CD14-positive monocyte (primary cell): ENCODE measurements at regions not wholly inside any gene's neighbourhood (a gene's known extent, or its start where the extent isn't known, plus 50 kb on each side); places are given as distances from the start of the nearest gene placed in this dataset.

Source experiments
- DNase-seq, 3 donors: peaks; one replicate each; pipeline ENCODE4 v3.0.0-alpha.2; 2011 to 2022
- H2AFZ ChIP-seq: 2 replicates; pipeline ENCODE4 v1.6.0; 2012; ENCODE audit warnings: mild to moderate bottlenecking, low read depth, low read length, inconsistent platforms; ENCODE audit not compliant: insufficient read depth, poor library complexity, severe bottlenecking
- H3K27ac ChIP-seq, 2 donors: 1 replicate in 1 of 2; 2 replicates in 1 of 2; pipeline ENCODE4 v1.5.1; 2012 to 2013; ENCODE audit warnings: low read length in 2 of 2, control low read depth in 1 of 2, inconsistent platforms in 1 of 2, low read depth in 1 of 2, mild to moderate bottlenecking in 1 of 2
- H3K27me3 ChIP-seq, 2 donors: one replicate each; pipeline versions ENCODE4 v1.6.0 to v1.6.1; 2011 to 2013; ENCODE audit warnings: low read length in 2 of 2; ENCODE audit not compliant: control insufficient read depth in 2 of 2, insufficient read depth in 2 of 2
- H3K36me3 ChIP-seq, 2 donors: replicated peaks in 1 of 2; 1 replicate in 1 of 2; 2 replicates in 1 of 2; pipeline versions ENCODE4 v1.5.1 to v1.6.1; 2012 to 2013; ENCODE audit warnings: low read length in 2 of 2, control low read depth in 1 of 2, inconsistent platforms in 1 of 2, mild to moderate bottlenecking in 1 of 2; ENCODE audit not compliant: insufficient read depth in 2 of 2, control insufficient read depth in 1 of 2
- H3K4me1 ChIP-seq, 2 donors: 1 replicate in 1 of 2; 2 replicates in 1 of 2; pipeline versions ENCODE4 v1.5.1 to v1.6.1; 2012 to 2013; ENCODE audit warnings: low read length in 2 of 2, control low read depth in 1 of 2, inconsistent platforms in 1 of 2, mild to moderate bottlenecking in 1 of 2, moderate library complexity in 1 of 2; ENCODE audit not compliant: insufficient read depth in 2 of 2, control insufficient read depth in 1 of 2
- H3K4me2 ChIP-seq: replicated peaks from 2 replicates; pipeline ENCODE3; 2012; ENCODE audit warnings: low read length, moderate library complexity, mild to moderate bottlenecking; ENCODE audit not compliant: poor library complexity, severe bottlenecking; ENCODE audit errors: extremely low read depth
- H3K4me3 ChIP-seq, 3 experiments: fragments of 200-600 bp in 1 of 3; sonication (generic) in 1 of 3; replicated peaks in 1 of 3; 1 replicate in 2 of 3; 2 replicates in 1 of 3; pipeline ENCODE4 v1.5.1; 2011 to 2013; ENCODE audit warnings: low read length in 3 of 3, mild to moderate bottlenecking in 3 of 3, control low read depth in 2 of 3, low read depth in 2 of 3, inconsistent platforms in 1 of 3, moderate library complexity in 1 of 3
- H3K79me2 ChIP-seq: 2 replicates; pipeline ENCODE4 v1.6.0; 2012; ENCODE audit warnings: mild to moderate bottlenecking, control low read depth, inconsistent platforms, low read length, moderate library complexity; ENCODE audit not compliant: insufficient read depth
- H3K9ac ChIP-seq: 2 replicates; pipeline ENCODE4 v1.6.0; 2017; ENCODE audit warnings: low read length, mild to moderate bottlenecking; ENCODE audit not compliant: insufficient read depth, poor library complexity, severe bottlenecking
- H3K9me3 ChIP-seq, 2 donors: replicated peaks in 1 of 2; 1 replicate in 1 of 2; 2 replicates in 1 of 2; pipeline versions ENCODE4 v1.5.1 to v1.6.1; 2012 to 2013; ENCODE audit warnings: low read length in 2 of 2, control low read depth in 1 of 2; ENCODE audit not compliant: control insufficient read depth in 1 of 2, insufficient read depth in 1 of 2
- H4K20me1 ChIP-seq: 2 replicates; pipeline ENCODE4 v1.6.0; 2012; ENCODE audit warnings: mild to moderate bottlenecking, low read length, control low read depth, moderate library complexity; ENCODE audit not compliant: insufficient read depth
- H3K27ac Mint-ChIP-seq, 7 donors: one replicate each; pipeline ENCODE4 v1.8.0; 2020; ENCODE audit warnings: mild to moderate bottlenecking in 7 of 7, mixed read lengths in 7 of 7, moderate library complexity in 6 of 7, inconsistent platforms in 2 of 7
- H3K27me3 Mint-ChIP-seq, 3 donors: one replicate each; pipeline ENCODE4 v1.8.0; 2021 to 2022; ENCODE audit warnings: low read depth in 3 of 3, mild to moderate bottlenecking in 3 of 3, mixed read lengths in 3 of 3, moderate library complexity in 3 of 3, inconsistent platforms in 1 of 3
- H3K36me3 Mint-ChIP-seq, 2 donors: one replicate each; pipeline ENCODE4 v1.8.0; 2020; ENCODE audit warnings: mixed read lengths in 2 of 2, inconsistent platforms in 1 of 2, mild to moderate bottlenecking in 1 of 2
- H3K4me1 Mint-ChIP-seq: one replicate; pipeline ENCODE4 v1.8.0; 2020; ENCODE audit warnings: mild to moderate bottlenecking, mixed read lengths
- H3K4me3 Mint-ChIP-seq, 2 donors: one replicate each; pipeline ENCODE4 v1.8.0; 2020; ENCODE audit warnings: mild to moderate bottlenecking in 2 of 2, mixed read lengths in 2 of 2, moderate library complexity in 1 of 2
- H3K9me3 Mint-ChIP-seq, 7 donors: one replicate each; pipeline ENCODE4 v1.8.0; 2020 to 2022; ENCODE audit warnings: mixed read lengths in 7 of 7, mild to moderate bottlenecking in 6 of 7, moderate library complexity in 6 of 7, inconsistent platforms in 2 of 7
- CTCF ChIP-seq: fragments of 200-600 bp; IDR thresholded peaks from one replicate; pipeline ENCODE4 v1.8.0; 2022; ENCODE audit warnings: antibody characterized with exemption, mild to moderate bottlenecking
- WGBS: methylation state at CpG from one replicate; pipeline ENCODE4 v1.1.5; 2013; ENCODE audit warnings: missing lambda C conversion rate; ENCODE audit not compliant: insufficient coverage; 5-methylcytosine and 5-hydroxymethylcytosine counted together
- intact Hi-C, 2 donors: fragments of 100-400 bp; cut with micrococcal nuclease; formaldehyde crosslinking; loops; one replicate each; pipeline versions ENCODE4 v1.15.0 to v1.15.1; 2023

GRCh38 chr10:128499956-128500355 is 373.7 kb upstream of the MKI67 start:
- no peaks in the 10 kb centered on the region for H3K4me1 ChIP-seq
- no peaks in the 10 kb centered on the region for H3K36me3 ChIP-seq
- WGBS = 61% methylated on average over 12 of the region's 12 CpGs
- no peak overlapping the region for H3K4me3 Mint-ChIP-seq
- no peaks in the 10 kb centered on the region for H3K9me3 ChIP-seq
- peaks cover 1 to 3% (median 2%) of the 10 kb centered on the region in 3 donors for H3K27me3 Mint-ChIP-seq
- H3K4me3 ChIP-seq = no peak overlapping the region
- H3K79me2 ChIP-seq = no peaks in the 10 kb centered on the region
- no peaks in the 10 kb centered on the region for H3K36me3 Mint-ChIP-seq
- intact Hi-C loops = no loop called here
- H3K9me3 Mint-ChIP-seq = peaks cover 0 to 3% (median 0%) of the 10 kb centered on the region in 7 donors
- H3K27ac ChIP-seq = no peak overlapping the region
- TF ChIP-seq CTCF = no peak
- no peak overlapping the region for H3K27ac Mint-ChIP-seq
- no peaks in the 10 kb centered on the region for H4K20me1 ChIP-seq
- no peaks in the 10 kb centered on the region for H3K27me3 ChIP-seq
- no peak overlapping the region for H3K4me2 ChIP-seq
- no peak overlapping the region for H3K9ac ChIP-seq
- no peaks in the 10 kb centered on the region for H3K4me1 Mint-ChIP-seq
- no peak overlapping the region for H2AFZ ChIP-seq
- no peak for DNase-seq

- TF ChIP-seq CTCF = no peak
- Mint-ChIP-seq H3K27me3 (peaks cover 1 to 3% (median 2%) of the 10 kb centered on the region in 3 donors), H3K36me3 (no peaks in the 10 kb centered on the region), H3K4me1 (no peaks in the 10 kb centered on the region), H3K27ac (no peak overlapping the region), H3K9me3 (peaks cover 0 to 3% (median 0%) of the 10 kb centered on the region in 7 donors), H3K4me3 (no peak overlapping the region)
- Histone ChIP-seq H3K36me3 (no peaks in the 10 kb centered on the region), H3K4me1 (no peaks in the 10 kb centered on the region), H4K20me1 (no peaks in the 10 kb centered on the region), H2AFZ (no peak overlapping the region), H3K4me3 (no peak overlapping the region), H3K9ac (no peak overlapping the region), H3K27ac (no peak overlapping the region), H3K27me3 (no peaks in the 10 kb centered on the region), H3K79me2 (no peaks in the 10 kb centered on the region), H3K4me2 (no peak overlapping the region), H3K9me3 (no peaks in the 10 kb centered on the region)
- intact Hi-C loops = no loop called here
- WGBS = 94% methylated on average over 16 of the region's 18 CpGs
- no peak for DNase-seq
Observed at GRCh38 chr10:128500642-128501041, 374.4 kb upstream of the MKI67 start.
